ENCODE measurements at regions not wholly inside any gene's neighbourhood (a gene's known extent, or its start where the extent isn't known, plus 50 kb on each side); places are given as distances from the start of the nearest gene placed in this dataset.

GRCh38 chr3:112765531-112765930 is 81.1 kb downstream of the CD200R1L start:
- H3K4me2 ChIP-seq: no peak overlapping the region; the same call in 1 of the 2 replicates
- no peaks in the 10 kb centered on the region for H3F3A ChIP-seq (ENCODE audit: insufficient read depth, low read depth)
- intact Hi-C loops (cut with micrococcal nuclease; ENCODE audit: unreplicated experiment): no loop called here
- POLR2A ChIA-PET (ENCODE audit: unreplicated experiment): no interaction called here
- no peak overlapping the region for H3K4me3 ChIP-seq
- H3K9me2 ChIP-seq (ENCODE audit: insufficient read depth): no peaks in the 10 kb centered on the region
- peaks cover 22% of the 10 kb centered on the region for H3K4me1 ChIP-seq (replicated peaks; ENCODE audit: insufficient read depth)
- H4K20me1 ChIP-seq (ENCODE audit: insufficient read depth): no peaks in the 10 kb centered on the region
- no peaks in the 10 kb centered on the region for H3K79me2 ChIP-seq (ENCODE audit: low read depth)
- H3K9me3 ChIP-seq (ENCODE audit: insufficient read depth, low read depth): peaks cover 5% of the 10 kb centered on the region; the same call in 1 of the 2 replicates
- H2AFZ ChIP-seq: no peak overlapping the region
- CTCF ChIA-PET: no interaction called here
- no peak for TF ChIP-seq CTCF (conservative IDR thresholded peaks at IDR 0.05)
- no peak for TF ChIP-seq EZH2 (IDR thresholded peaks at IDR 0.05; ENCODE audit: low read depth)
- no peak for DNase-seq
- no TSS peak for BruUV-seq (replicated peaks)
- H3K27ac ChIP-seq: no peak overlapping the region
- H3K27me3 ChIP-seq (ENCODE audit: insufficient read depth, low read depth): no peaks in the 10 kb centered on the region
- no peaks in the 10 kb centered on the region for H3K36me3 ChIP-seq (ENCODE audit: low read depth)

DNA sequence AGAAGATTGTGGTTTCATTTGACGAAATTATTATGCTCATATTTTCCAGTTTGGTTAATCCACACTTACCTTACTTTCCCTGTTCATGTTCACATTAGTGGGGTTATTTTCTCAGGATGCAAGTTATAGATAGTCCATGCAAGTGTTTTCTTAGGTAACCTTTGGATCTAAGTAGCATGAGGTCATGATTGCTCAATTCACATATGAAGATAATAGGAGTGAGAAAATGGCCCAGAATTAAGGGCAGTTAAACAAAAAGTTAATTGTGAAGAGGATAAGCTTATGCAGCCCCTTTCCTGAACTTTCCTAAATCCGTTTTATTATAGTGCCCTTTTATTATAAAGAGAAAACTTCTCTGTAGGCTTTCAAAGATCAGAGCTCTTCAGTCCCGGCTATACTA is 83.4 kb downstream of the CD200R1L start:
- H4K20me1 ChIP-seq (ENCODE audit: insufficient read depth): no peaks in the 10 kb centered on the region
- H3K36me3 ChIP-seq (ENCODE audit: low read depth): no peaks in the 10 kb centered on the region
- ChIA-PET CTCF (no interaction called here), POLR2A (ENCODE audit: unreplicated experiment) (no interaction called here)
- H3K9me2 ChIP-seq (ENCODE audit: insufficient read depth): no peaks in the 10 kb centered on the region
- no peaks in the 10 kb centered on the region for H3K27me3 ChIP-seq (ENCODE audit: insufficient read depth, low read depth)
- no peaks in the 10 kb centered on the region for H3F3A ChIP-seq (ENCODE audit: insufficient read depth, low read depth)
- no peak for DNase-seq
- no peak overlapping the region for H2AFZ ChIP-seq
- no TSS peak for BruUV-seq (replicated peaks)
- no peaks in the 10 kb centered on the region; the same call in 1 of the 2 replicates for H3K9me3 ChIP-seq (ENCODE audit: insufficient read depth, low read depth)
- no peak overlapping the region for H3K4me3 ChIP-seq
- intact Hi-C loops (cut with micrococcal nuclease; ENCODE audit: unreplicated experiment): no loop called here
- H3K4me2 ChIP-seq: no peak overlapping the region
- H3K4me1 ChIP-seq (replicated peaks; ENCODE audit: insufficient read depth): peaks cover 11% of the 10 kb centered on the region; the same call in 1 of the 2 replicates
- H3K79me2 ChIP-seq (ENCODE audit: low read depth): no peaks in the 10 kb centered on the region
- no peak for TF ChIP-seq EZH2 (IDR thresholded peaks at IDR 0.05; ENCODE audit: low read depth)
- TF ChIP-seq CTCF (conservative IDR thresholded peaks at IDR 0.05): no peak
- H3K27ac ChIP-seq: no peak overlapping the region

GRCh38 chr3:112761062-112761638 is 85.5 kb downstream of the CD200R1L start:
- Histone ChIP-seq H3K9me2 (ENCODE audit: insufficient read depth) (no peaks in the 10 kb centered on the region), H3F3A (ENCODE audit: insufficient read depth, low read depth) (no peaks in the 10 kb centered on the region), H3K4me1 (replicated peaks; ENCODE audit: insufficient read depth) (peaks cover 11% of the 10 kb centered on the region; the same call in 1 of the 2 replicates), H3K27me3 (ENCODE audit: insufficient read depth, low read depth) (no peaks in the 10 kb centered on the region), H3K4me3 (no peak overlapping the region), H4K20me1 (ENCODE audit: insufficient read depth) (no peaks in the 10 kb centered on the region), H2AFZ (no peak overlapping the region), H3K27ac (no peak overlapping the region), H3K9me3 (ENCODE audit: insufficient read depth, low read depth) (no peaks in the 10 kb centered on the region; the same call in 1 of the 2 replicates), H3K79me2 (ENCODE audit: low read depth) (no peaks in the 10 kb centered on the region), H3K4me2 (no peak overlapping the region), H3K36me3 (ENCODE audit: low read depth) (no peaks in the 10 kb centered on the region)
- POLR2A ChIA-PET (ENCODE audit: unreplicated experiment): interaction anchor here (0.7 kb wide), 1 partner anchor 9 kb away, joined by 17 read pairs; no protein-coding TSS in a partner anchor
- DNase-seq: no peak
- no peak for TF ChIP-seq EZH2 (IDR thresholded peaks at IDR 0.05; ENCODE audit: low read depth)
- no peak for TF ChIP-seq CTCF (conservative IDR thresholded peaks at IDR 0.05)
- intact Hi-C loops (cut with micrococcal nuclease; ENCODE audit: unreplicated experiment): no loop called here
- CTCF ChIA-PET: no interaction called here
- no TSS peak for BruUV-seq (replicated peaks)
